DMS114 treated with DMSO at 0.1 percent for 48 hours (cell line): ENCODE measurements at regions not wholly inside any gene's neighbourhood (a gene's known extent, or its start where the extent isn't known, plus 50 kb on each side); places are given as distances from the start of the nearest gene placed in this dataset.

Experiments used
- DNase-seq: peaks from one replicate; lab custom pipeline; 2025; ENCODE audit not compliant: unreplicated experiment; lab: John Stamatoyannopoulos, UW

GRCh38 chrX:6472652-6473342 lies 62.1 kb downstream of the VCX3A start:
- no peak for DNase-seq

GRCh38 chrX:6468706-6469105 lies 66.2 kb downstream of the VCX3A start:
- DNase-seq: no peak

DNA sequence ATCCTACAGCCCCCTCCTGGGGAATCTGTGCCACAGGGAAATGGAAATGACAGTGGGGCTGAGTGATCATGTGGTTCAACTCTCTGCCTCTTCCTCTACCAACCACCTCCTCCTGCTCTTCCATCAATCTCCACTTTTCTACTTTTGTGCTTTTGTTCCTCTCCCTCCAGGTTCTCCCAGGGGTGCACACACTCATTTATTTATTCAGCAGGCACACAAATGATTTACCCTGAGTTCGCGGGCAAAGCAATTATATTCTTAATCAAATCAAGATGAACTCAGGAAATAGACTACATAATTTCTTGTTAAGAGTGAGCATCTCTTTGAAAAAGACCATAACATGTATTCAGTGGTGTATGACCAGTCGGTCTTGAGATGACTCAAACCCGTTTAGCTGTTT lies 69.2 kb downstream of the VCX3A start:
- DNase-seq: no peak

DNA sequence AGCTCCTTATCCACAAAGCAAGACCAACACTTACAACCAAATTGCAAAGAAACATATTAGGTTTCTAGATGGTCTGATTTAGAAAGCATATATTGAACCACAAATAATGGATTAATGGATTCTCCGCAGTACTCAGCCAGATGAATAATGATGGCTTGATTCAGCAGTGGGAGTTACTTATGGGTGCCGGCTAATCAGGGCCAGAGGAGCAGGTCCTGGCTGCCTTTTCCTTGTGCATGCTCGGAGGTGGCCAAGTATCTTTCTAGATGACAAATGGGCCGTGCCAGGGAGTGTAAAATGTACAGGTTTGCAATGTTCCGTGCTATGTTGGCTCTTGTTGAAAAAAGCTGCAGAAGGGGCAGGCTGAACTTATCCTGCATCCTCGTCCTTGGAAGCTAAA lies 70.2 kb downstream of the VCX3A start:
- no peak for DNase-seq

DNA sequence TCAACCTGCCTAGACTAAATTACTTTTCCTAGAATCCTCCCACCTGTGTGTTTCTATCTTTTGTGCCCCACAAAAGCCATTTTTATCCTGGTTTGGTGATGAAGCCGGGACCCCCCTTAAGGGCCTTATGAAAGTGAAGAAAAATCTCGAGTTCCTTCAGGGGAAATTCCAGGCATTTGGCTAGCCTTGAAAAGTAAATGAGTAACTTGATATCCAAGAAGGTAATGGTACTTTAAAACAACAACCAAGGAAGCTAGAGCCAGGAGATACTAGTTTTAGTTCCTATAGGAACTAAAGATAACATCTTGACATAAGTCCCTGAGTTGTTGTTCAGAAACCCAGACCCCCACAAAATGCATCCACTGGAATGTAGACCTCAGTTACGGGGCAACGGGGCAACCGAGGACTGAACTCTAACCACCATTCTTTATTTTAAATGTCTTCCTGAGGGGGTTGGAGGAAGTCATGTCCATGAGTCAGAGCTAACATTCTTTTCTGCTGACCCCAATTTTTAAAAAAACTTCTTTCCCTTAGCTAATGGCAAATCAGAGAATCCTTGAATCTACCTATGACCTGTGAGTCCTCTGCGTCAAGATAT lies 73.9 kb downstream of the VCX3A start:
- DNase-seq: no peak

GRCh38 chrX:6456196-6456595 lies 78.7 kb downstream of the VCX3A start:
- DNase-seq: no peak

GRCh38 chrX:6449946-6450345 lies 85.0 kb downstream of the VCX3A start:
- no peak for DNase-seq

GRCh38 chrX:6448003-6448402 lies 86.9 kb downstream of the VCX3A start:
- no peak for DNase-seq

- DNase-seq: no peak
Measured at GRCh38 chrX:6446582-6446981, 88.3 kb downstream of the VCX3A start.

DNA sequence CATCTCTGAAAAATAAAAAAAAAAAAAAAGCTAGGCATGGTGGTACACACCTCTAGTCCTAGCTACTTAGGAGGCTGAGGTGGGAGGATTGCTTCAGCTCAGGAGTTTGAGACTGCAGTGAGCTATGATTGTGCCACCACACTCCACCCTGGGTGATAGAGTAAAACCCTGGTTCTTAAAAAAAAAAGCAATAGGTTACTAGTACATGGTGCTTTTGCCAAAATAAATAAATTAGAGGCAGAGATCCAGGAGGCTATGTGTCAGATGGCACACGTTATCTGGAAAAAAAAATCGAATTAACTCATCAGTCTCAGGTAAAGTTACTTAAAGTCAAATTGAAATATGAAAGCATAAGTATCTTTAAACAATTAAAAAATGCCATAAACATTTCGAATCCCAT lies 94.3 kb downstream of the VCX3A start:
- DNase-seq: no peak

DNA sequence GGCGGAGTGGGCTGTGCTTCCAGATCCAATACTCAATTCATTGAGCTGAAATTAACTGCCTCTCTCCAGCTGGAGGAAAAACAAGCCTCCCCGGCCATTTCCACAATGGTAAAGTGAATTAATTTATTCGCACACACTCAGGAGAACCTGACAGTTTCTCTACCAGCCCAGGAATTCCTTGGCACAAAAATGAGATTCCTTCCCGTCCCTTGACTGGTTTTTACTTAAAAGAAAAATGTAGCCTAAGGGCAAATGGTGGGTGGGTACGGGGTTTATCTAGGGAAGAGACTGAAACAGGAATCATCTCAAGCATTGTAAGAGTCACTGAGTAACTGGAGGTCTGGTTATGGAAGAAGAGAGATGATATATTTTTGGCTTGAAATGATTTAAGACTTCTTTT lies 102.7 kb downstream of the VCX3A start:
- no peak for DNase-seq

DNA sequence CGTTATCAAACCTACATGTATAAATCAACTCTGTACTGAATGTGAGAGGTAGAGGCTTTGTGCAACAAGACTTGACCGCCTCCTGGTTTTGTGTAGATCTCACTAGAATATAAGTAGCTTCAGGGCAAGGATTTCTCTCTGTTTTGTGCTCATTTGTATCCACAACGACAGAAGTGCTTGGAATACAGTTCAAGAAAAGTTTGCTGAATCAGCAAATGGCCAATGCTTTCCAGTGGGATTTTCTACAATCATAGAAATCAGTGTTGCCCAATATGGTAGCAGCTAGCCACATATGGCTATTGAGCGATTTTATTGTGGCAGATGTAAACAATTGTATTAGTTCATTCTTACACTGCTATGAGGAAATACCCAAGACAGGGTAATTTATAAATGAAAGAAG lies 127.4 kb downstream of the VCX3A start:
- no peak for DNase-seq

DNA sequence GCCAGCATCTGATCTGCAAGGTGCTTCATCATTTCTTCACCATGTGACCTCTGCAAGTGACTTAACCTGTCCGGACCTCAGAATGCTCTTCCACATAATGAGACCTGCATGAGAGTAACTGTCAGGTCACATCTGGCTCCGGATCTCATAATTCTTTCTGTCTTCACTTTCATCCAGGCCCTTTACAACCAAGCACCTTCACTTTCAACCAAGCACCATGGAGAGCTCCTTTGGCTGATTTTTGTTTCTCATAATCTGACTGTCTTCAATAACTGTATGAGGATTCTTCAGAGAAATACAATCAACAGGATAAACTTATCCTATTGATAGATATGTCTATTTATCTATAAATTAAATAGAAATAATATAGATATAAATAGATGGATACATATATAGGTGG lies 148.1 kb downstream of the VCX3A start:
- DNase-seq: no peak

DNA sequence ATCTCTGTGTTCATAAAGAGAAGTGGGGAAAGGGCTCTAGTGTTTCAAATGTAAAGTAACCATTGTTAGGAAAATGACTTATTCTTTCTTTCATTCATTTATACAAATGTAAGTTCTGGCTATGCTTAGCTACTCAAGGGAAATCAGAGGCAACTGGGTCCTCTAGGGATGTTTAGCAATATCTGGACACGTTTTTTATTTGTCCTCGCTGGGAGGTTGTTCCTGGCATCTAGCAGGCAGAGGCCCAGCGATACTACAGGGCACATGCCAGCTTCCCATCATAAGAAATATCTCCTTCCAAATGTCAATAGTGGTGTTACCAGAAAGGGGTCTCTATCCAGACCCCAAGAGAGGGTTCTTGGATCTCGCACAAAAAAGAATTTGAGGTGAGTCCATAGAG lies 150.0 kb downstream of the VCX3A start:
- DNase-seq: no peak

- DNase-seq: no peak
Measured at GRCh38 chrX:6384371-6384770, 150.5 kb downstream of the VCX3A start.

GRCh38 chrX:6383917-6384316 lies 151.0 kb downstream of the VCX3A start:
- no peak for DNase-seq

- no peak for DNase-seq
Measured at GRCh38 chrX:6383488-6383887, 151.4 kb downstream of the VCX3A start.

DNA sequence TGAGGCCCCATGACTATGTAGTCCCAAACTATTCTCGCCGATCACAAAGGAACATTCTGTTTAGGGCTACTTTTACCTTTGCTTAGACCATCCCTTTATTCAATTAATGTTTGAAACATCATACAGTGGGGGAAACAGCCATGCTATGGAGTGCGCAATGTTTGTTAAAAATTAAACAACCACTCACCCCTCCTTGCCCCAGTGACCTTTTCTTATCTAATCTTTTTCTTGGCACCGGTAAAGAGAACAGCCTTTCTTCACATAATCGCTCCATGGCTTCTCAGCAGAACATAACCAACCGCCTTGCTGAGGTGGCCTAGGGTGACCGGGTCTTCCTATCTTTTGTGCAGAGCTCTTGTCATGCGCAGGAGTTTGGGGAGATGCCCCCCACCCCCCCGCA lies 152.6 kb downstream of the VCX3A start:
- no peak for DNase-seq

- DNase-seq: no peak
Measured at GRCh38 chrX:6377103-6377764, 148.6 kb upstream of the NLGN4X start.

DNA sequence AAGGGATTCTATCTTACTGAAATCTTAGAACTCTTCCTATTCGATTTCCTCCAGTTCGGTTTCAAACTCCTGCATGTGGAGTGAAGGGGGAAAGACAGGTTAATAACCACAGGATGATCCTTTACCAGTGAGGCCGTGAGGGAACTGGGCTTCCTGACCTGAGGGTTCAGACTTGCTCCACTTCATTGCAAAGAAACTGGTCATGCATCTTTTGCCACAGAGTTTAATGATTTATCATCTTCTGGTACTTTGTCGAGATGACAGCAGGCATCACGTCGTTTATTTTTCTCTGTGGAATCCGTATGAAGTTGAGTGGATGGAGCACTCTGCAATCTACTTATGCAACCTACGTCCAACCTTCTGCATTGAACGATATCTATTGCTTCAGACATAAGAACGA lies 145.9 kb upstream of the NLGN4X start:
- DNase-seq: no peak

- DNase-seq: no peak
Measured at GRCh38 chrX:6372981-6373380, 144.3 kb upstream of the NLGN4X start.

DNA sequence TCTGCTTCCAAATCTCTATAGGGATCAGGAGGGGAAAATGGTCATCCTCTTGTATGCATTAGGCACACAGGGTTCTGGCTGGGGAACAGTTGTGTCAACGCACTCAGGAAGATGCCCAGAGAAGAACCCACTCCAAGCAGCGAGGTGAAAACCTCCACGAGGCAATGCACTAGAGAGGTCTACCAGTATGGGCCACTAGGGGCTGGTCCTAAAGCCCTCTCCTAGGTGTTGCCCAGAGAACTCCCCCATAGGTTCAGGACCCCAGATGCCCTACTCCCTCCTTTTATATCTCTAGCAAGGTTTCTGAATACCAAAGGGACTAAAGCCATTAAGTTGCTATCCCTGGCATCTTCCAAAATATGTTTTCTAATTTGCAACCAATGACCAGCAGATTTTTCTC lies 142.7 kb upstream of the NLGN4X start:
- no peak for DNase-seq

DNA sequence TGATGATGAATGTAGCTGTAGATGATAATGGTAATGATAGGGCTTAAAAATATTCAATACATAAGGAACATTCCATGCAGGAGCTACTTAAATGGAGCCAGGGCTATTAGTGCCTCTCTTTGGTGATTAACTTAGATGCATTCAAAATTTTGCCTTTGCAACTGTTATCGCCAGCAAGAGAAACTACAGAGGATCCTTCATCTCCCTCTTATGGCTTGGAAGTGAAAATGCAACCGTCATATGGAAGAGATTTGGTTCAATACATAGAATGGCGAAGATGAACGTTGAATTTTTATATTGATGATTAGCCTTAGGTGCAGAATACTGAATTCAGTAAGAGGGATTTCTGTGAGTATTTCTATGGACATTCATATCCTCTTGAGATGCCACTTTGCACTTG lies 134.5 kb upstream of the NLGN4X start:
- peak; percentile 2 for DNase-seq
